HG03469 (cell line): ENCODE measurements at regions not wholly inside any gene's neighbourhood (a gene's known extent, or its start where the extent isn't known, plus 50 kb on each side); places are given as distances from the start of the nearest gene placed in this dataset.
"Not testable (repeated sequence)": the region's sequence is repeated elsewhere in the genome, so short reads cannot be mapped to it uniquely, and the experiment has no call there.

Experiments
- ATAC-seq: cut with Tn5 transposase; IDR thresholded peaks from one replicate; pipeline ENCODE4 v1.9.1; 2021; ENCODE audit warnings: mild to moderate bottlenecking, moderate library complexity, moderate number of reproducible peaks; ENCODE audit not compliant: unreplicated experiment

GRCh38 chr22:22122348-22123117 is 122.1 kb upstream of the VPREB1 start:
- ATAC-seq: no peak

GRCh38 chr22:22121445-22121844 is 123.1 kb upstream of the VPREB1 start:
- no peak for ATAC-seq

DNA sequence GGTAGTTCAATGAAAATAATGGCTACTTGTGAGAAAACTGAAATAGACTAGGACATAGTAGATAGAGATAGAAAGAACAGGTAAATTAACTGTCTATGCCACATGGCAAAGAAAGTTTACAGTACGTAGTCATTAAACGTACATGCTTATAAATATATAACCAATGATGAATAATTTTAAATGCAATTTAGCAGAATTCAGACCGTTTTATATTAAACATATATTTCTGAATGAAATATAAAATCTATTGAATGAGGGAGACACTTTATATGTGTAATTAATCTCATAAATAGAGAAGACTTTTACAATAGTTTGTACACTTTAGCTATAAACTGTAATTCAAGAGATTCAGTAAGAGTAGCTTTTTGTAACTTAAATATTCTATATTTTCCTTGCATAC is 124.4 kb upstream of the VPREB1 start:
- no peak for ATAC-seq

GRCh38 chr22:22118987-22119386 is 125.6 kb upstream of the VPREB1 start:
- ATAC-seq: no peak

GRCh38 chr22:22117864-22118544 is 126.6 kb upstream of the VPREB1 start:
- ATAC-seq: not testable (repeated sequence)

- ATAC-seq: not testable (repeated sequence)
Measured at GRCh38 chr22:22116997-22117770, 127.4 kb upstream of the VPREB1 start.

GRCh38 chr22:22113701-22114100 is 130.9 kb upstream of the VPREB1 start:
- ATAC-seq: no peak

- ATAC-seq: no peak
Measured at GRCh38 chr22:22112533-22113294, 130.1 kb upstream of the TOP3B start.

GRCh38 chr22:22111983-22112382 is 129.4 kb upstream of the TOP3B start:
- no peak for ATAC-seq

GRCh38 chr22:22111267-22111751 is 128.7 kb upstream of the TOP3B start:
- peak; percentile 29 for ATAC-seq

- ATAC-seq: peak; percentile 76
Measured at GRCh38 chr22:22110548-22111266, 128.1 kb upstream of the TOP3B start.

DNA sequence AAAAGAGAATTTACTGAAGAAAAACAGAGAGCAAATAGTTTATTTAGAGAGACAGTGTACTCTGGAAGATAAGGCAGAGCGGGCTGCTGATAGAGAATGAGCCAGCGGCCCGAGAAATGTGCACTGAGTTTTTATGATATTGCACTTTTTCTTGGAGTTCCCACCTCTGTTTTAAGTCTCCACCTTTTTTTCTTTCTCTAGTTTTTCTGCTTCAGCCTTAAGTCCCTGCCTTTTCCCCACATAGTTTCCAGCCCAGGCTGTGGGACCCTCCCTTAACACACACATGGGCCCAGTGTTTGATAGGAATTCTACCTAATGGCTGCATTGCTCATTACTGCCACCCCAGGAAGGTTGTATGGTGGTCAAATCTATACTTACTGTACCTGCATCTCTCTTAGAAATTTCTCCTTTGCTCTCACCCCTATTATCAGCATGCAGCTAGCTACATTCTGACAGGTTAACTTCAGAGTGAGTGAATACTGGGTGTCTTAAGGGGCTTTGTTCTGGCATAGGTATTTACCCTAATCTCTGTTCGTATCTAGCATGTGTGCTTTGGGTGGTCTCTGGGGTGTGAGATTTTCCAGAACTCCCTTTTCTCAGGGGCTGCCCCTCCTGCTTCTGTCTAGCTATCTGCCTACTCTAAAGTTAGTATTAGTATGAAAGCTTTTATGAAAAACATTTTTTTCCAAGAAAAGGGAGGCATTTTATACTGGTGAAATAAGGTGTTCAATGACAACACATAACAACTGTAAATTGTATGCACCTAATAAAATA is 127.3 kb upstream of the TOP3B start:
- no peak for ATAC-seq

GRCh38 chr22:22106855-22107254 is 124.3 kb upstream of the TOP3B start:
- ATAC-seq: no peak

DNA sequence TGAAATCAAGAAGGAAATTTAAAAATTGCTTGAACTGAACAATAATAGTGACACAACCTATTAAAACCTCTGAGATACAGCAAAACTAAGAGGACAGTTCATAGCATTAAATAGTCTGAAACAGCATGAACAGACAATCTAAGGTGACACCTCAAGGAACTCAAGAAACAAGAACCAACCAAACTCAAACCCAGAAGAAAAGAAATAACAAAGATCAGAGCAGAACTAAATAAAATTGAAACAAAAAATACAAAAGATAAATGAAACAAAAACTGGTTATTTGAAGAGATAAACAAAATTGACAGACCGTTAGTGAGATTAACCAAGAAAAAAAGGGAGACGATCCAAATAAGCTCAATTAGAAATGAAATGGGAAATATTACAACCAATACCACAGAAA is 122.8 kb upstream of the TOP3B start:
- ATAC-seq: no peak

GRCh38 chr22:22103078-22103875 is 120.7 kb upstream of the TOP3B start:
- ATAC-seq: no peak

GRCh38 chr22:22099833-22100812 is 117.5 kb upstream of the TOP3B start:
- ATAC-seq: no peak

- peak; percentile 51 for ATAC-seq
Measured at GRCh38 chr22:22099194-22099486, 116.6 kb upstream of the TOP3B start.
